ENCODE measurements at regions not wholly inside any gene's neighbourhood (a gene's known extent, or its start where the extent isn't known, plus 50 kb on each side); places are given as distances from the start of the nearest gene placed in this dataset.

GRCh38 chr14:65867333-65867732 lies 454.8 kb downstream of the FUT8 start:
- no peak for DNase-seq (ENCODE audit: low read depth)
- no peak for TF ChIP-seq CTCF (IDR thresholded peaks at IDR 0.05; ENCODE audit: insufficient read depth, low read depth, low read length, missing control alignments)
- H3K4me3 ChIP-seq (ENCODE audit: low read length), result no peak overlapping the region

- no peak for TF ChIP-seq CTCF (IDR thresholded peaks at IDR 0.05; ENCODE audit: insufficient read depth, low read depth, low read length, missing control alignments)
- no peak for DNase-seq (ENCODE audit: low read depth)
Measured at GRCh38 chr14:65872536-65872935, 460.0 kb downstream of the FUT8 start.

GRCh38 chr14:65877166-65877565 lies 464.6 kb downstream of the FUT8 start:
- no peak for DNase-seq (ENCODE audit: low read depth)
- no peak overlapping the region for H3K4me3 ChIP-seq (ENCODE audit: low read length)
- TF ChIP-seq CTCF (IDR thresholded peaks at IDR 0.05; ENCODE audit: insufficient read depth, low read depth, low read length, missing control alignments), result no peak

More at GRCh38 chr14:65872536-65872935, 460.0 kb downstream of the FUT8 start:
- no peak overlapping the region for H3K4me3 ChIP-seq (ENCODE audit: low read length)

GRCh38 chr14:65877624-65878023 lies 465.1 kb downstream of the FUT8 start:
- no peak for DNase-seq (ENCODE audit: low read depth)
- no peak overlapping the region for H3K4me3 ChIP-seq (ENCODE audit: low read length)
- no peak for TF ChIP-seq CTCF (IDR thresholded peaks at IDR 0.05; ENCODE audit: insufficient read depth, low read depth, low read length, missing control alignments)

- no peak overlapping the region for H3K4me3 ChIP-seq (ENCODE audit: low read length)
- TF ChIP-seq CTCF (IDR thresholded peaks at IDR 0.05; ENCODE audit: insufficient read depth, low read depth, low read length, missing control alignments), result no peak
- no peak for DNase-seq (ENCODE audit: low read depth)
Measured at GRCh38 chr14:65878586-65878985, 466.1 kb downstream of the FUT8 start.

- no peak for TF ChIP-seq CTCF (IDR thresholded peaks at IDR 0.05; ENCODE audit: insufficient read depth, low read depth, low read length, missing control alignments)
- no peak overlapping the region for H3K4me3 ChIP-seq (ENCODE audit: low read length)
- DNase-seq (ENCODE audit: low read depth), result peak; percentile 93
Measured at GRCh38 chr14:65879248-65880009, 466.9 kb downstream of the FUT8 start.

- DNase-seq (ENCODE audit: low read depth), result peak; percentile 33
- no peak for TF ChIP-seq CTCF (IDR thresholded peaks at IDR 0.05; ENCODE audit: insufficient read depth, low read depth, low read length, missing control alignments)
- H3K4me3 ChIP-seq (ENCODE audit: low read length), result no peak overlapping the region
Measured at GRCh38 chr14:65880507-65880906, 468.0 kb downstream of the FUT8 start.

All from epithelial cell of esophagus (primary cell).